Keratinocyte (primary cell): ENCODE measurements at regions not wholly inside any gene's neighbourhood (a gene's known extent, or its start where the extent isn't known, plus 50 kb on each side); places are given as distances from the start of the nearest gene placed in this dataset.
A peak's percentile ranks its signal among the peaks of the same experiment; 100 is the strongest.

ENCODE experiments used
- DNase-seq: peaks from one replicate; pipeline ENCODE4 v3.0.0-alpha.2; 2011; ENCODE audit warnings: low read depth, missing footprints, low spot score
- FAIRE-seq: peaks from 2 replicates; lab custom pipeline; 2011; peaks lifted over from hg19 to GRCh38; lab: Jason Lieb, UNC
- H2AFZ ChIP-seq: 2 replicates; pipeline ENCODE4 v1.6.0; 2012; ENCODE audit warnings: low read length, control low read depth, inconsistent platforms; ENCODE audit not compliant: control insufficient read depth
- H3K27ac ChIP-seq: 2 replicates; pipeline ENCODE4 v1.5.1; 2011; ENCODE audit warnings: low read length; ENCODE audit not compliant: control insufficient read depth, insufficient read depth
- H3K27me3 ChIP-seq: 3 replicates; pipeline ENCODE4 v1.6.0; 2011; ENCODE audit warnings: low read length; ENCODE audit not compliant: control insufficient read depth, insufficient read depth; ENCODE audit errors: extremely low read depth
- H3K36me3 ChIP-seq, 2 experiments: 2 replicates in 1 of 2; 3 replicates in 1 of 2; pipeline ENCODE4 v1.5.1; 2011; ENCODE audit warnings: low read length in 2 of 2, mild to moderate bottlenecking in 1 of 2; ENCODE audit not compliant: control insufficient read depth in 2 of 2, insufficient read depth in 2 of 2; ENCODE audit errors: extremely low read depth in 1 of 2
- H3K4me1 ChIP-seq: 3 replicates; pipeline ENCODE4 v1.5.1; 2011; ENCODE audit warnings: low read length; ENCODE audit not compliant: control insufficient read depth, insufficient read depth; ENCODE audit errors: extremely low read depth
- H3K4me2 ChIP-seq: 3 replicates; pipeline ENCODE4 v1.6.0; 2011; ENCODE audit warnings: low read depth, low read length; ENCODE audit not compliant: control insufficient read depth, insufficient read depth; ENCODE audit errors: extremely low read depth
- H3K4me3 ChIP-seq, 3 experiments: fragments of 200-600 bp in 1 of 3; sonication (generic) in 1 of 3; 2 replicates in 2 of 3; 3 replicates in 1 of 3; pipeline ENCODE4 v1.5.1; 2011 to 2016; ENCODE audit warnings: low read length in 3 of 3, mild to moderate bottlenecking in 3 of 3, control low read depth in 2 of 3, inconsistent platforms in 1 of 3, low read depth in 1 of 3, mixed read lengths in 1 of 3, mixed run types in 1 of 3, moderate library complexity in 1 of 3; ENCODE audit not compliant: control insufficient read depth in 2 of 3, insufficient read depth in 2 of 3; ENCODE audit errors: extremely low read depth in 1 of 3
- H3K79me2 ChIP-seq: 2 replicates; pipeline ENCODE4 v1.6.0; 2012; ENCODE audit warnings: low read length; ENCODE audit not compliant: control insufficient read depth, insufficient read depth
- H3K9ac ChIP-seq: 3 replicates; pipeline ENCODE4 v1.6.0; 2011; ENCODE audit warnings: low read length; ENCODE audit not compliant: control insufficient read depth, insufficient read depth; ENCODE audit errors: extremely low read depth
- H3K9me1 ChIP-seq: 3 replicates; pipeline ENCODE4 v1.6.0; 2011; ENCODE audit warnings: low read length; ENCODE audit not compliant: control insufficient read depth, insufficient read depth; ENCODE audit errors: extremely low read depth
- H3K9me3 ChIP-seq: 2 replicates; pipeline ENCODE4 v1.5.1; 2012; ENCODE audit warnings: low read depth, low read length; ENCODE audit not compliant: control insufficient read depth
- H4K20me1 ChIP-seq: 3 replicates; pipeline ENCODE4 v1.6.0; 2011; ENCODE audit warnings: low read length; ENCODE audit not compliant: control insufficient read depth, insufficient read depth; ENCODE audit errors: extremely low read depth
- CTCF ChIP-seq, 3 experiments: IDR thresholded peaks in 1 of 3; conservative IDR thresholded peaks in 1 of 3; optimal IDR thresholded peaks in 1 of 3; 2 replicates in 2 of 3; 3 replicates in 1 of 3; pipeline versions ENCODE3 to v1.5.1; 2011; ENCODE audit warnings: low read length in 3 of 3, mild to moderate bottlenecking in 3 of 3, moderate library complexity in 2 of 3, control low read depth in 1 of 3, inconsistent platforms in 1 of 3; ENCODE audit not compliant: insufficient read depth in 2 of 3; ENCODE audit errors: extremely low read depth in 1 of 3
- EZH2 ChIP-seq: IDR thresholded peaks from one replicate; pipeline ENCODE4 v1.6.1; 2012; ENCODE audit warnings: inconsistent platforms, mild to moderate bottlenecking, low read length, moderate library complexity
- dilution Hi-C: fragments of 300-500 bp; cut with MboI; formaldehyde crosslinking; loops from one replicate; pipeline ENCODE4 v1.7.0; 2020; ENCODE audit warnings: low sequenced_read_pairs; ENCODE audit not compliant: extremely low pct_ligation_motif_present

GRCh38 chr5:135660826-135661575 is 82.2 kb upstream of the CXCL14 start:
- H3K9ac ChIP-seq: no peak overlapping the region
- TF ChIP-seq EZH2: no peak
- no peak for TF ChIP-seq CTCF (optimal IDR thresholded peaks at IDR 0.05 in 1 of 3, IDR thresholded peaks at IDR 0.05 in 1 of 3, conservative IDR thresholded peaks at IDR 0.05 in 1 of 3; ENCODE audit: extremely low read depth in 1 of 3, insufficient read depth in 2 of 3, low read length in 3 of 3)
- H2AFZ ChIP-seq: peak overlapping the region; percentile 69
- H4K20me1 ChIP-seq: no peaks in the 10 kb centered on the region
- no peaks in the 10 kb centered on the region for H3K79me2 ChIP-seq
- H3K27me3 ChIP-seq: no peaks in the 10 kb centered on the region
- no peak for FAIRE-seq
- H3K4me2 ChIP-seq: no peak overlapping the region
- no peak overlapping the region for H3K4me3 ChIP-seq
- H3K9me3 ChIP-seq: no peaks in the 10 kb centered on the region
- no peak for DNase-seq
- dilution Hi-C loops: no loop called here
- no peak overlapping the region for H3K27ac ChIP-seq
- no peaks in the 10 kb centered on the region for H3K9me1 ChIP-seq
- H3K36me3 ChIP-seq: no peaks in the 10 kb centered on the region
- peaks cover 19% of the 10 kb centered on the region for H3K4me1 ChIP-seq

GRCh38 chr5:135657536-135658305 is 78.9 kb upstream of the CXCL14 start:
- Histone ChIP-seq H3K27ac (no peak overlapping the region), H3K4me1 (peaks cover 10% of the 10 kb centered on the region), H3K4me2 (no peak overlapping the region), H3K79me2 (no peaks in the 10 kb centered on the region), H2AFZ (no peak overlapping the region), H3K9ac (no peak overlapping the region), H3K9me3 (no peaks in the 10 kb centered on the region), H3K27me3 (no peaks in the 10 kb centered on the region), H3K9me1 (no peaks in the 10 kb centered on the region), H4K20me1 (no peaks in the 10 kb centered on the region), H3K4me3 (no peak overlapping the region), H3K36me3 (no peaks in the 10 kb centered on the region)
- DNase-seq (no peak), FAIRE-seq (no peak)
- TF ChIP-seq CTCF (optimal IDR thresholded peaks at IDR 0.05 in 1 of 3, IDR thresholded peaks at IDR 0.05 in 1 of 3, conservative IDR thresholded peaks at IDR 0.05 in 1 of 3; ENCODE audit: extremely low read depth in 1 of 3, insufficient read depth in 2 of 3, low read length in 3 of 3): no peak
- TF ChIP-seq EZH2: no peak
- dilution Hi-C loops: no loop called here
